Thyroid gland (tissue), 4 donors: ENCODE measurements at regions not wholly inside any gene's neighbourhood (a gene's known extent, or its start where the extent isn't known, plus 50 kb on each side); places are given as distances from the start of the nearest gene placed in this dataset.

ENCODE experiments used
- DNase-seq, 2 donors: peaks; one replicate each; pipeline ENCODE4 v3.0.0-alpha.2; 2019
- H3K27ac ChIP-seq, 3 donors: fragments of 200-600 bp; sonication (generic); 1 replicate in 2 of 3; 2 replicates in 1 of 3; pipeline ENCODE4 v1.5.1; 2016 to 2019; ENCODE audit warnings: mild to moderate bottlenecking in 1 of 3, moderate library complexity in 1 of 3
- H3K27me3 ChIP-seq: fragments of 200-600 bp; sonication (generic); one replicate; pipeline ENCODE4 v1.5.1; 2019
- H3K36me3 ChIP-seq, 2 donors: fragments of 200-600 bp; sonication (generic); one replicate each; pipeline ENCODE4 v1.5.1; 2016 to 2019
- H3K4me1 ChIP-seq, 2 donors: fragments of 200-600 bp; sonication (generic); one replicate each; pipeline ENCODE4 v1.5.1; 2017 to 2019
- H3K4me3 ChIP-seq, 3 donors: fragments of 200-600 bp; sonication (generic); replicated peaks in 1 of 3; 1 replicate in 2 of 3; 2 replicates in 1 of 3; pipeline ENCODE4 v1.5.1; 2016; ENCODE audit warnings: mild to moderate bottlenecking in 1 of 3
- H3K9me3 ChIP-seq: fragments of 200-600 bp; sonication (generic); one replicate; pipeline ENCODE4 v1.5.1; 2017
- CTCF ChIP-seq, 6 experiments: fragments of 200-600 bp in 3 of 6; fragments of 450-650 bp in 3 of 6; sonication (generic) in 3 of 6; IDR thresholded peaks; one replicate each; pipeline ENCODE4 v1.5.1; 2016 to 2019; ENCODE audit warnings: antibody characterized with exemption in 6 of 6, mild to moderate bottlenecking in 2 of 6, inconsistent platforms in 1 of 6, moderate library complexity in 1 of 6
- POLR2A ChIP-seq, 2 donors: fragments of 450-650 bp; IDR thresholded peaks; one replicate each; pipeline ENCODE4 v1.6.1; 2017; ENCODE audit warnings: antibody characterized with exemption in 2 of 2, mild to moderate bottlenecking in 2 of 2, moderate library complexity in 1 of 2
- WGBS, 2 donors: methylation state at CpG; one replicate each; pipeline ENCODE4 v1.1.5; 2017; 5-methylcytosine and 5-hydroxymethylcytosine counted together
- intact Hi-C: fragments of 100-400 bp; cut with DNase I; formaldehyde crosslinking; loops from one replicate; pipeline ENCODE4 v1.15.1; 2023

GRCh38 chr13:70812481-70812880 is 704.2 kb upstream of the KLHL1 start:
- TF ChIP-seq CTCF (IDR thresholded peaks at IDR 0.05) (no peak), POLR2A (IDR thresholded peaks at IDR 0.05) (no peak)
- Histone ChIP-seq H3K27ac (no peak overlapping the region), H3K36me3 (no peaks in the 10 kb centered on the region), H3K4me1 (no peaks in the 10 kb centered on the region), H3K4me3 (no peak overlapping the region), H3K9me3 (no peaks in the 10 kb centered on the region), H3K27me3 (no peaks in the 10 kb centered on the region)
- DNase-seq, result no peak
- intact Hi-C loops, result no loop called here

DNA sequence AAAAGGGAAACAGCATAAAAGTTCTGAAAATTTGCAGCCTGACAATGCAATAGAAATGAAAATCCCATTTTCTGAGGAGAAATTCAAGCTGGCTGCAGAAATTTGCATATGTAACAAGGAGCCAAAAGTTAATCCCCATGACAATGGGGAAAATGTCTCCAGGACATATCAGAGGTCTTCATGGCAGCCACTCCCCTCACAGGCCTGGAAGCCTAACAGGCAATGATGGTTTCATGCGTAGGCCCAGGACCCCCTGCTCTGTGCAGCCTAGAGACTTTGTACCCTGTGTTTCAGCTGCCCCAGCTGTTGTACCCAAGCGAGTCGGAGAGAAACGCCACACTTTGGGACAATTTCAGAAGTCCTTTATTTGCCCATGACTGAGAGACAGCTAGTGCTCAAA is 701.3 kb upstream of the KLHL1 start:
- H3K4me1 ChIP-seq, result no peaks in the 10 kb centered on the region
- no peaks in the 10 kb centered on the region for H3K36me3 ChIP-seq
- no peak overlapping the region for H3K4me3 ChIP-seq
- H3K27ac ChIP-seq, result no peak overlapping the region
- intact Hi-C loops, result no loop called here
- no peak for DNase-seq
- no peaks in the 10 kb centered on the region for H3K27me3 ChIP-seq
- TF ChIP-seq CTCF (IDR thresholded peaks at IDR 0.05), result no peak
- no peak for TF ChIP-seq POLR2A (IDR thresholded peaks at IDR 0.05)
- no peaks in the 10 kb centered on the region for H3K9me3 ChIP-seq
- WGBS, 2 donors, result 92 to 93% methylated on average over 4 of the region's 4 CpGs

GRCh38 chr13:70798385-70798784 is 690.1 kb upstream of the KLHL1 start:
- H3K4me3 ChIP-seq, result no peak overlapping the region
- no peak for TF ChIP-seq CTCF (IDR thresholded peaks at IDR 0.05)
- TF ChIP-seq POLR2A (IDR thresholded peaks at IDR 0.05), result no peak
- no peak for DNase-seq
- no peaks in the 10 kb centered on the region for H3K9me3 ChIP-seq
- intact Hi-C loops, result no loop called here
- H3K27me3 ChIP-seq, result no peaks in the 10 kb centered on the region
- H3K36me3 ChIP-seq, result no peaks in the 10 kb centered on the region
- H3K27ac ChIP-seq, result no peak overlapping the region
- no peaks in the 10 kb centered on the region for H3K4me1 ChIP-seq

DNA sequence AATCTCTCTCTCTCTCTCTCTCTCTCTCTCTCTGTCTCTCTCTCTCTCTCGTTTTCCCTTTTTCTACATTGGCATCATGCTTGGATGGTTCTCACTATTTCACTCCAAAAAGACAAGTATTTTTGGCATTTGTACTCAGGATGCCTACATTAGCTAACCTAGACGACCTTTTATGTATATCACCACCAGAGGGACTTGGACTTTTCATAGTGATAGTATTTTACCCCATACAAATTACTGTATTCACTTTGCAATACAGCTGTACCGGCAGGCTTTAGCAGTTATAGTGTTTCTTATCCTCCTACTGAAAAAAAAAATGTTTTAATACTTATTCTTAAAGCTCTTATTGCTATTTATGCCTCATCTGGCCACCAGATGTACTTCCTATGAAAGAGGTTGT is 687.2 kb upstream of the KLHL1 start:
- Histone ChIP-seq H3K27me3 (no peaks in the 10 kb centered on the region), H3K36me3 (no peaks in the 10 kb centered on the region), H3K27ac (no peak overlapping the region), H3K9me3 (no peaks in the 10 kb centered on the region), H3K4me1 (no peaks in the 10 kb centered on the region), H3K4me3 (no peak overlapping the region)
- WGBS, 2 donors, result 43 to 44% methylated on average over 3 of the region's 3 CpGs
- DNase-seq, result no peak
- TF ChIP-seq POLR2A (IDR thresholded peaks at IDR 0.05) (no peak), CTCF (IDR thresholded peaks at IDR 0.05) (no peak)
- intact Hi-C loops, result no loop called here

DNA sequence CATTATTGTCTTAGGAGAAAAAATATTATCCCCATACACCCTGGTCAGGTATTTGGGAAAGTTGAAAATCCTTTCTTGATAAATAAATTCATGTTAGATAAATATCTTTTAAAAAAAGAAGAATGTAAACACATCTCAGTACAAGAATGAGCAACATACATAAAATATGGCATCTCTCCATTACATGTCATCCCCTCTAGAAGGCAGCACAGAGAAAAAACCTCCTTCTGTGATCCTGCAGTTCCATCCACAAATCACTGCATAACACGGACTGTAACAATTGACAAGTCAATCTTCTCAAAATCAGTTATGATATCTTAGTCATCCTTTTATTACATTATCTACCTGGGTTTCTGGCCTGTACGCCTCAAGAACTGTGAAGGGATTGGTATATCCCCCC is 683.9 kb upstream of the KLHL1 start:
- TF ChIP-seq CTCF (IDR thresholded peaks at IDR 0.05) (no peak), POLR2A (IDR thresholded peaks at IDR 0.05) (no peak)
- WGBS, 2 donors, result 88% methylated on average over 2 of the region's 2 CpGs
- no peak for DNase-seq

More for the DNA sequence above, 683.9 kb upstream of the KLHL1 start:
- H3K27me3 ChIP-seq, result no peaks in the 10 kb centered on the region
- no peak overlapping the region for H3K27ac ChIP-seq
- intact Hi-C loops, result no loop called here
- H3K36me3 ChIP-seq, result no peaks in the 10 kb centered on the region
- H3K4me1 ChIP-seq, result no peaks in the 10 kb centered on the region
- no peak overlapping the region for H3K4me3 ChIP-seq
- no peaks in the 10 kb centered on the region for H3K9me3 ChIP-seq
